WTC11 (cell line): ENCODE measurements at regions not wholly inside any gene's neighbourhood (a gene's known extent, or its start where the extent isn't known, plus 50 kb on each side); places are given as distances from the start of the nearest gene placed in this dataset.

ENCODE experiments used
- CTCF ChIP-seq: fragments of 200-600 bp; IDR thresholded peaks from 2 replicates; pipeline ENCODE4 v1.8.0; 2022; ENCODE audit warnings: antibody characterized with exemption
- ELF4 ChIP-seq: sonication (generic); formaldehyde crosslinking; IDR thresholded peaks from 2 replicates; pipeline ENCODE4 v1.8.1; 2022; ENCODE audit warnings: low read depth, mild to moderate bottlenecking, moderate library complexity, missing genetic modification reagents
- FOXP4 ChIP-seq: sonication (generic); formaldehyde crosslinking; IDR thresholded peaks from 2 replicates; pipeline ENCODE4 v1.8.0; 2022; ENCODE audit warnings: mild to moderate bottlenecking, missing genetic modification reagents
- MAX ChIP-seq: sonication (generic); formaldehyde crosslinking; IDR thresholded peaks from 2 replicates; pipeline ENCODE4 v1.8.0; 2022; ENCODE audit warnings: mild to moderate bottlenecking, missing genetic modification reagents
- MLX ChIP-seq: sonication (generic); formaldehyde crosslinking; IDR thresholded peaks from 2 replicates; pipeline ENCODE4 v1.8.1; 2023; ENCODE audit warnings: mild to moderate bottlenecking, missing genetic modification reagents, moderate library complexity
- NR1H2 ChIP-seq: sonication (generic); formaldehyde crosslinking; IDR thresholded peaks from 2 replicates; pipeline ENCODE4 v1.9.0; 2021; ENCODE audit warnings: mild to moderate bottlenecking, moderate library complexity, missing genetic modification reagents
- ZNF121 ChIP-seq: sonication (generic); formaldehyde crosslinking; IDR thresholded peaks from 2 replicates; pipeline ENCODE4 v1.8.0; 2023; ENCODE audit warnings: missing genetic modification reagents

GRCh38 chr2:8138525-8138922 lies 543.3 kb upstream of the ID2 start:
- TF ChIP-seq CTCF: no peak
- no peak for TF ChIP-seq MLX (CRISPR knock-in tag)
- TF ChIP-seq FOXP4 (CRISPR knock-in tag): no peak
- TF ChIP-seq ZNF121 (CRISPR knock-in tag): no peak
- no peak for TF ChIP-seq MAX (CRISPR knock-in tag)
- TF ChIP-seq ELF4 (CRISPR knock-in tag): no peak
- TF ChIP-seq NR1H2 (CRISPR knock-in tag): no peak
